ENCODE measurements at regions not wholly inside any gene's neighbourhood (a gene's known extent, or its start where the extent isn't known, plus 50 kb on each side); places are given as distances from the start of the nearest gene placed in this dataset.

DNA sequence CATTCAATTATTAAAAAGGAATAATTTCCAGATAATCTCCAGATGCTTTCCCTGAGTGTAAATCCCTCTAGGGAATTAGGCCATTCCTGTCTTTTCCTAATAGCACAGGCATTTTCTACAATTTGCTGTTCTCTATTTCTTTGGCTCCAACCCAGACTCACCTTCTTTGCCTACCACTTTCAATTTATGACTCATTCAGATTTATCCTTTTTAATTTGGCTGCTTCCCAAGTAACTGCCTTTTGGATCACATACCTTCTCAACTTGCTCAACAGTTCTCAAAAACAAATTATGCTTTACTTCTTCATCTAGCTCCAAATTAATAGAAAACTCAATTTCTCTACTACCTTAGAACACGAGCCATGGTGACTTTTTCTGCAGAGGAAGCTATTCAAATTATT, 1166.3 kb upstream of the PCDH7 start:
- TF ChIP-seq, protein P1, sequence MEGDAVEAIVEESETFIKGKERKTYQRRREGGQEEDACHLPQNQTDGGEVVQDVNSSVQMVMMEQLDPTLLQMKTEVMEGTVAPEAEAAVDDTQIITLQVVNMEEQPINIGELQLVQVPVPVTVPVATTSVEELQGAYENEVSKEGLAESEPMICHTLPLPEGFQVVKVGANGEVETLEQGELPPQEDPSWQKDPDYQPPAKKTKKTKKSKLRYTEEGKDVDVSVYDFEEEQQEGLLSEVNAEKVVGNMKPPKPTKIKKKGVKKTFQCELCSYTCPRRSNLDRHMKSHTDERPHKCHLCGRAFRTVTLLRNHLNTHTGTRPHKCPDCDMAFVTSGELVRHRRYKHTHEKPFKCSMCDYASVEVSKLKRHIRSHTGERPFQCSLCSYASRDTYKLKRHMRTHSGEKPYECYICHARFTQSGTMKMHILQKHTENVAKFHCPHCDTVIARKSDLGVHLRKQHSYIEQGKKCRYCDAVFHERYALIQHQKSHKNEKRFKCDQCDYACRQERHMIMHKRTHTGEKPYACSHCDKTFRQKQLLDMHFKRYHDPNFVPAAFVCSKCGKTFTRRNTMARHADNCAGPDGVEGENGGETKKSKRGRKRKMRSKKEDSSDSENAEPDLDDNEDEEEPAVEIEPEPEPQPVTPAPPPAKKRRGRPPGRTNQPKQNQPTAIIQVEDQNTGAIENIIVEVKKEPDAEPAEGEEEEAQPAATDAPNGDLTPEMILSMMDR (IDR thresholded peaks at IDR 0.05): no peak
- TF ChIP-seq POLR2A (IDR thresholded peaks at IDR 0.05): no peak

Data from body of pancreas (tissue), 4 donors.